ENCODE measurements at regions not wholly inside any gene's neighbourhood (a gene's known extent, or its start where the extent isn't known, plus 50 kb on each side); places are given as distances from the start of the nearest gene placed in this dataset.

DNA sequence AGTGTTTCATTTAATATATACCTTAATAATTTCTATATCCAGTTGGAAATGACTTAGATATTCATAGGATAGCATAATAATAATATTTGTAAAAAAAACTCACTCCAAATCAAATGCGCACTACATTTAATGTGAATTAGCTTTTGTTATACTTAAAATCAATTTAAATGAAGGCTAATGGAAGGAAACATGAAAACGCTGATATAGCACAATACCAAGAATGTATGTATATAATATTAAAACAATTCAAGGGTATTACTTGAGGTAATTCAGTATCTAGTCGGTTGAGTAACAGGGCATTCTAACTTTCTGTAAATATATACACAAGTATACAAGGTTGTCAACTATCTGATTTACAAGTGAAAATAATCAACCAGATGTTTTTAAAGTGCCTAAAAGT is 307.1 kb upstream of the TEX13C start:
- DNase-seq: no peak

- no peak for DNase-seq
Measured at GRCh38 chrX:125029131-125029530, 290.5 kb upstream of the TEX13C start.
